ENCODE measurements at regions not wholly inside any gene's neighbourhood (a gene's known extent, or its start where the extent isn't known, plus 50 kb on each side); places are given as distances from the start of the nearest gene placed in this dataset.

DNA sequence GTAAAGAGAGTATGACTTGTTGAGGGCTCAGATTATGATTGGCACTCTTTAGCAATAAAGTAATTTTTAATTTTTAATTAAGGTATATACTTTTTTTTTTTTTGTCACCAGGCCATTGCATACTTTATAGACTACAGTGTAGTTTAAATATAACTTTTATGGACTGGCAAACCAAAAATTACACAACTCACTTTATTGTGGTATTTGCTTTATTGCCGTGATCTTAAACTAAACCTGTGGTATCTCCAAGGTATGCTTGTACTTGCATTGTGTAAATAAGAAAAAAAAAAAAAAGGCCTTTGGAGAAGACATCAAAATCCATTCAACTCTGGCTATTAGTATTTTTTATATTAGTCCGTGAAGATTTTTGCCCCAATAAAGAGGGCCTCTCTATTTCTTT is 646.7 kb upstream of the FOXG1 start:
- no peak overlapping the region for H3K27ac ChIP-seq (ENCODE audit: low read depth, low read length)
- no peaks in the 10 kb centered on the region for H3K36me3 ChIP-seq (ENCODE audit: low read length)
- TF ChIP-seq, protein P1, sequence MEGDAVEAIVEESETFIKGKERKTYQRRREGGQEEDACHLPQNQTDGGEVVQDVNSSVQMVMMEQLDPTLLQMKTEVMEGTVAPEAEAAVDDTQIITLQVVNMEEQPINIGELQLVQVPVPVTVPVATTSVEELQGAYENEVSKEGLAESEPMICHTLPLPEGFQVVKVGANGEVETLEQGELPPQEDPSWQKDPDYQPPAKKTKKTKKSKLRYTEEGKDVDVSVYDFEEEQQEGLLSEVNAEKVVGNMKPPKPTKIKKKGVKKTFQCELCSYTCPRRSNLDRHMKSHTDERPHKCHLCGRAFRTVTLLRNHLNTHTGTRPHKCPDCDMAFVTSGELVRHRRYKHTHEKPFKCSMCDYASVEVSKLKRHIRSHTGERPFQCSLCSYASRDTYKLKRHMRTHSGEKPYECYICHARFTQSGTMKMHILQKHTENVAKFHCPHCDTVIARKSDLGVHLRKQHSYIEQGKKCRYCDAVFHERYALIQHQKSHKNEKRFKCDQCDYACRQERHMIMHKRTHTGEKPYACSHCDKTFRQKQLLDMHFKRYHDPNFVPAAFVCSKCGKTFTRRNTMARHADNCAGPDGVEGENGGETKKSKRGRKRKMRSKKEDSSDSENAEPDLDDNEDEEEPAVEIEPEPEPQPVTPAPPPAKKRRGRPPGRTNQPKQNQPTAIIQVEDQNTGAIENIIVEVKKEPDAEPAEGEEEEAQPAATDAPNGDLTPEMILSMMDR (IDR thresholded peaks at IDR 0.05; ENCODE audit: insufficient read depth, low read length, poor library complexity, severe bottlenecking): no peak
- TF ChIP-seq EZH2phosphoT487 (conservative IDR thresholded peaks at IDR 0.05; ENCODE audit: low read length): no peak
- H2AFZ ChIP-seq (ENCODE audit: low read depth, low read length, severe bottlenecking): no peak overlapping the region
- no peak overlapping the region for H3K4me3 ChIP-seq (ENCODE audit: insufficient read depth, low read length, poor library complexity, severe bottlenecking)
- H3F3A ChIP-seq (ENCODE audit: insufficient read depth): no peaks in the 10 kb centered on the region
- no peaks in the 10 kb centered on the region for H3K9me2 ChIP-seq (replicated peaks; ENCODE audit: insufficient read depth, low read length)
- no peaks in the 10 kb centered on the region for H3K79me2 ChIP-seq (ENCODE audit: insufficient read depth, low read length)
- no peaks in the 10 kb centered on the region for H3K9me3 ChIP-seq (ENCODE audit: insufficient read depth, low read length)
- no peaks in the 10 kb centered on the region for H4K20me1 ChIP-seq (ENCODE audit: low read depth, low read length)
- no peak overlapping the region for H3K4me2 ChIP-seq (ENCODE audit: low read depth, low read length, poor library complexity, severe bottlenecking)
- H3K27me3 ChIP-seq (ENCODE audit: low read length): no peaks in the 10 kb centered on the region
- no peak overlapping the region for H3K9ac ChIP-seq (ENCODE audit: low read length)

DNA sequence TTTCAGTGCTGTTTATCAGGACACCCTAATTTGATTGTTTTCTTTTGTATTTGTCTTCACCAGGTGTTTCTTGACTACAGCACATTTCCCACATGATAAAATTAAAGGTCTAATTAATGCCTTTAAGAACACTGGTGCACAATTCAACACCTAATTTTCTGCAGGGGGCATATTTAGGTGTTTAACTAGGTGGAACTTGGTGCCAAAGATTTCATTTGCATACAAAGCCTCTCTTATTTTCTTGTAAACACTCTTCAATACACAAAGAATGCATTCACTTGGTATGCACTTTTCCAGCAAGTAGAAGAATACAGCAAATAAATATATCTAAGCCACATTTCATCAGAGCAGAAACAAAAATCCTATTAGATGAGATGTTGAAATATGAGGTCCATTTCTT is 646.2 kb upstream of the FOXG1 start:
- Histone ChIP-seq H4K20me1 (ENCODE audit: low read depth, low read length) (no peaks in the 10 kb centered on the region), H2AFZ (ENCODE audit: low read depth, low read length, severe bottlenecking) (no peak overlapping the region)

DNA sequence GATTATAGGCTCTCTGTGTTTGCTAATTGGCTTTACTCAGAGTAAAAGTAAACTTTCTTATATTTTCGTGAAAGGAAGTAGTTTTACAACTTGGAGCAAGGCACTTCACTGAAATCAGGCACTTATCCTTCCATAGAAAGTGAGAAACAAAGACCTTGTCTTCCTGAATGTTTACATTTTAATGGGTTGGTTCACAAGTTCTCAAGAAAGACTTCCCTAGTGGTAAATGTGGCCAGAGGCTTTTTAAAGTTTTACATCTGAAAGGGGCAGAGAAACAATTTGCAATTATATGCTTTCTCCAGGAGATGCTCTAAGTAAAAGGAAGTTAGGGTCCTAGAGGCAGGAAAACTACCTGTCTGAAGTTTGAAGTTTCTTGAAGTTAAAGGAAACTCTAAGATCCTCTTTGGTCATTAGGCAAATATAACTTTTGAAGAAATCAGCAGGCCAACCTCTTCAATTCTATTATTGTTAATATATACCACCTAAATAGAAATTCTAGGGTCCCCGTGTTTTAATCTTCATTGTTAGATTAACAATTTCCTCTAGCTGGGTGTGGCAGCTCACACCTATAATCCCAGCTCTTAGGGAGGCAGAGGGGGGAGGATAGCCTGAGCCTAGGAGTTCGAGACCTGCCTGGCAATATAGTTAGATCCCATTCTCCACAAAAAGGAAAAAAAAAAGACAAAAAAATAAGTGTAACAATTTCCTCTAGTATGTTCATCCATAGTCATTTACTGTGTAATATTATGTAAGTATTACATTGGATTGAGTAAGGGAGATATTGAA is 644.9 kb upstream of the FOXG1 start:
- H3K27me3 ChIP-seq (ENCODE audit: low read length): no peaks in the 10 kb centered on the region
- H3K36me3 ChIP-seq (ENCODE audit: low read length): no peaks in the 10 kb centered on the region
- no peak overlapping the region for H3K4me2 ChIP-seq (ENCODE audit: low read depth, low read length, poor library complexity, severe bottlenecking)
- H3K4me3 ChIP-seq (ENCODE audit: insufficient read depth, low read length, poor library complexity, severe bottlenecking): no peak overlapping the region
- H3F3A ChIP-seq (ENCODE audit: insufficient read depth): no peaks in the 10 kb centered on the region
- no peaks in the 10 kb centered on the region for H3K9me3 ChIP-seq (ENCODE audit: insufficient read depth, low read length)
- H3K9me2 ChIP-seq (replicated peaks; ENCODE audit: insufficient read depth, low read length): no peaks in the 10 kb centered on the region
- no peak for TF ChIP-seq EZH2phosphoT487 (conservative IDR thresholded peaks at IDR 0.05; ENCODE audit: low read length)
- TF ChIP-seq, protein P1 (IDR thresholded peaks at IDR 0.05; ENCODE audit: insufficient read depth, low read length, poor library complexity, severe bottlenecking): no peak
- no peaks in the 10 kb centered on the region for H3K79me2 ChIP-seq (ENCODE audit: insufficient read depth, low read length)
- no peak overlapping the region for H3K9ac ChIP-seq (ENCODE audit: low read length)
- H3K27ac ChIP-seq (ENCODE audit: low read depth, low read length): no peak overlapping the region
- H2AFZ ChIP-seq (ENCODE audit: low read depth, low read length, severe bottlenecking): no peak overlapping the region
- no peaks in the 10 kb centered on the region for H4K20me1 ChIP-seq (ENCODE audit: low read depth, low read length)

More for the DNA sequence above, 646.2 kb upstream of the FOXG1 start:
- Histone ChIP-seq H3K27ac (ENCODE audit: low read depth, low read length) (no peak overlapping the region), H3K9ac (ENCODE audit: low read length) (no peak overlapping the region), H3K36me3 (ENCODE audit: low read length) (no peaks in the 10 kb centered on the region), H3K9me3 (ENCODE audit: insufficient read depth, low read length) (no peaks in the 10 kb centered on the region), H3K27me3 (ENCODE audit: low read length) (no peaks in the 10 kb centered on the region), H3K4me3 (ENCODE audit: insufficient read depth, low read length, poor library complexity, severe bottlenecking) (no peak overlapping the region), H3K9me2 (replicated peaks; ENCODE audit: insufficient read depth, low read length) (no peaks in the 10 kb centered on the region), H3K4me2 (ENCODE audit: low read depth, low read length, poor library complexity, severe bottlenecking) (no peak overlapping the region), H3F3A (ENCODE audit: insufficient read depth) (no peaks in the 10 kb centered on the region), H3K79me2 (ENCODE audit: insufficient read depth, low read length) (no peaks in the 10 kb centered on the region)
- TF ChIP-seq, protein P1 (IDR thresholded peaks at IDR 0.05; ENCODE audit: insufficient read depth, low read length, poor library complexity, severe bottlenecking): no peak
- TF ChIP-seq EZH2phosphoT487 (conservative IDR thresholded peaks at IDR 0.05; ENCODE audit: low read length): no peak

Data from SU-DHL-6 (cell line).